Nephron progenitor cell (in vitro differentiated cells): ENCODE measurements at regions not wholly inside any gene's neighbourhood (a gene's known extent, or its start where the extent isn't known, plus 50 kb on each side); places are given as distances from the start of the nearest gene placed in this dataset.
"Not testable (repeated sequence)": the region's sequence is repeated elsewhere in the genome, so short reads cannot be mapped to it uniquely, and the experiment has no call there.

Experiments
- DNase-seq: peaks from one replicate; pipeline ENCODE4 v3.0.0; 2021
- H3K27ac Mint-ChIP-seq: 2 replicates; pipeline ENCODE4 v1.8.0; 2021; ENCODE audit warnings: mild to moderate bottlenecking, moderate library complexity, mixed read lengths
- H3K27me3 Mint-ChIP-seq: 2 replicates; pipeline ENCODE4 v1.8.0; 2021; ENCODE audit warnings: mild to moderate bottlenecking, low read depth, mixed read lengths; ENCODE audit not compliant: poor library complexity
- H3K36me3 Mint-ChIP-seq: 2 replicates; pipeline ENCODE4 v1.8.0; 2021; ENCODE audit warnings: low read depth, mixed read lengths
- H3K4me1 Mint-ChIP-seq: 2 replicates; pipeline ENCODE4 v1.8.0; 2021; ENCODE audit warnings: mixed read lengths
- H3K4me3 Mint-ChIP-seq: 2 replicates; pipeline ENCODE4 v1.8.0; 2021; ENCODE audit warnings: mild to moderate bottlenecking, moderate library complexity, mixed read lengths
- H3K9me3 Mint-ChIP-seq: 2 replicates; pipeline ENCODE4 v1.8.0; 2021; ENCODE audit warnings: mild to moderate bottlenecking, moderate library complexity, mixed read lengths
- CTCF ChIP-seq: fragments of 200-600 bp; sonication (generic); IDR thresholded peaks from 2 replicates; pipeline ENCODE4 v1.5.0; 2021; ENCODE audit warnings: antibody characterized with exemption

GRCh38 chr3:87446849-87447387 lies 170.5 kb upstream of the POU1F1 start:
- Mint-ChIP-seq H3K36me3 (peaks cover 5% of the 10 kb centered on the region), H3K4me1 (no peaks in the 10 kb centered on the region), H3K27me3 (no peaks in the 10 kb centered on the region), H3K4me3 (no peak overlapping the region), H3K9me3 (peaks cover 25% of the 10 kb centered on the region), H3K27ac (no peak overlapping the region)
- DNase-seq = no peak
- TF ChIP-seq CTCF = no peak

GRCh38 chr3:87442470-87442869 lies 166.1 kb upstream of the POU1F1 start:
- no peaks in the 10 kb centered on the region for H3K27me3 Mint-ChIP-seq
- no peaks in the 10 kb centered on the region for H3K4me1 Mint-ChIP-seq
- no peak overlapping the region for H3K27ac Mint-ChIP-seq
- peaks cover 5% of the 10 kb centered on the region for H3K36me3 Mint-ChIP-seq
- DNase-seq = no peak
- no peak overlapping the region for H3K4me3 Mint-ChIP-seq
- no peak for TF ChIP-seq CTCF
- H3K9me3 Mint-ChIP-seq = peaks cover 21% of the 10 kb centered on the region

DNA sequence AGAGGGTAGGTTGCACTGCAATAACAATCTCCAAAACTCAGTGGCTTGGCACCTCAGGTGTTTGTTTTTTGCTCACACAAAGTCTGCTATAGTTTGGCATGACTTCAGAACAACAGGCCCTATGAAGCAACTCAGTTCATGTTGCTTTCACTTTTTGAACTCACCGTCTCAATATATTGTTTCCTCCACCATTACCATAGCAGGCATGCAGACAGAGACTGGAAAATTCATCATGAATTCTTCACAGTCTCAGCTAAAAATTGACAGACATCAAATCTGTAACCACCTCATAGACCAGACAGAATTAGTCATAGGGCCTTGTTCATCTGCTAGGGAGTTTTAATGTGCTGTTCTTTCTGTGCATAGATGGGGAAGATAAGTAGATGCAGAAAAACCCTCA lies 161.4 kb upstream of the POU1F1 start:
- no peak for DNase-seq
- H3K27ac Mint-ChIP-seq = no peak overlapping the region

DNA sequence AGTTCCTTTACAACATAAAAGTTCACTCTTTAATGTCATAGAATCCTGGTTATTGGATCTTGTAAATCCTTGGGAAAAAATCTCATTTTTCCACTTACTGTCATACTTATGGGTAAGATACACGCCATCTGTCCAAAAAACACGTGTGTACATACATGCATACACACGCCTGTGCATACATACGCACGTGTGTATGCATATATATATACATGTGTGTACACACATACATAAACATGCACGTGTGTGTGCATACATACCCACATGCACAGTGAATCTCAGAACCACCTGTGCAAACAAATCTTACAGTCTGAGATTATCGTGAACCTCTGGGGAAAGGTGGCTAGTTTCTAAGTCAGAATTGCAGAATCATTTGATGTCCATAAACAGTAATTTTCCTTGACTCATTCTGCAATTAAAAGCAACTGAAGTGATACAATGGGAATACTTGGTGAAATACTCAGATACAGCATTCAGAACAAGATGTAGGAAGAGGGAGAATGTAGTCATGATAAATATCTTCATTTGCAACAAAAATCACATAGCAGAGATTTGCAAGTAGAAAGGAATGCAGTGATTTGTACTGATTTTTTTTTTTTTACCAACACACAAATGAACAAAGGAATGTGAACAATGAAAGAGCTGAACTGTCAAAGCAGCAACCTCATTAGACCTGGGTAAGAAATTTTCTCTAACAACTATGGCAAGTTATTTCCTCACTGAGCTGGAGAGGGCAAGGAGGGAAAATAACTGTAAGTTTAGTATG lies 160.6 kb upstream of the POU1F1 start:
- H3K36me3 Mint-ChIP-seq = no peaks in the 10 kb centered on the region
- no peak overlapping the region for H3K4me3 Mint-ChIP-seq
- no peaks in the 10 kb centered on the region for H3K4me1 Mint-ChIP-seq
- TF ChIP-seq CTCF = no peak
- H3K9me3 Mint-ChIP-seq = no peaks in the 10 kb centered on the region
- H3K27ac Mint-ChIP-seq = no peak overlapping the region
- DNase-seq = no peak
- H3K27me3 Mint-ChIP-seq = no peaks in the 10 kb centered on the region

More for the DNA sequence above, 161.4 kb upstream of the POU1F1 start:
- no peak overlapping the region for H3K4me3 Mint-ChIP-seq
- no peaks in the 10 kb centered on the region for H3K27me3 Mint-ChIP-seq
- H3K9me3 Mint-ChIP-seq = no peaks in the 10 kb centered on the region
- no peaks in the 10 kb centered on the region for H3K36me3 Mint-ChIP-seq
- H3K4me1 Mint-ChIP-seq = no peaks in the 10 kb centered on the region
- TF ChIP-seq CTCF = no peak

DNA sequence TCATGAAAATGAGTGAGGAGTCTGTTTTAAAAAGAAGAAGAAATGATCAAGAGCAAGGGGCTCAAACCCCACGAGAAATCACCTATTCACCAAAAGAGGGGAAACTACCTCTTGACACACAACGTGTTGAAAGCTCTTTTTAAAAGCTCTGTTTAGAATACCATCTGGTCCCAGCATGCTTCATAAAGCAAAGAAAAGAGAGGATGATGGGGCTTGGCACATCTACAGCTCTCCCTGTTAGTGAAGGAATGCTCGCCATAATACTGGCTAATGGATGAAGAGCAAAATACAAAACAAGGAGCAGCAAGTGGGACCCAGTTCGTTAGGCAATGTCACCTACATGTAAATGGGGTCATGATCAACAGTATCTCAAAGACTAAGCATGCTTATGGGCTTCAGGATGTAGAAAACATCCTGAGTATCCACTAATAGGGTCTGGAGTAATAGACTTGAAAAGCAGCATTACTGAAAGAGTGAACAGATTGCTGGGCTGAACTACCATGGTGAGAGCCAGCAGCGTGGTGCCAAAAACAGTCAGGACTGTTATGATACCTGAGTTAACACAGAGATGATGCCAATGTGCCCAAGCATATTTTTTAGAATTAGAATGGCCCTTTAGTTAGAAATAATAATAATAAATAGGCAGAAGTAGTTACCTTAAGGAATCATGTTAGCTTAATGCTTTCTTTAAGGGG lies 159.7 kb upstream of the POU1F1 start:
- H3K36me3 Mint-ChIP-seq = no peaks in the 10 kb centered on the region
- no peaks in the 10 kb centered on the region for H3K27me3 Mint-ChIP-seq
- no peak overlapping the region for H3K4me3 Mint-ChIP-seq
- no peak for DNase-seq
- H3K9me3 Mint-ChIP-seq = no peaks in the 10 kb centered on the region
- H3K27ac Mint-ChIP-seq = no peak overlapping the region
- TF ChIP-seq CTCF = no peak
- H3K4me1 Mint-ChIP-seq = no peaks in the 10 kb centered on the region

- H3K9me3 Mint-ChIP-seq, H3K4me3 Mint-ChIP-seq, DNase-seq, H3K27ac Mint-ChIP-seq, H3K36me3 Mint-ChIP-seq, H3K27me3 Mint-ChIP-seq, H3K4me1 Mint-ChIP-seq: not testable (repeated sequence)
Observed at GRCh38 chr3:87433445-87433844, 157.1 kb upstream of the POU1F1 start.
